ENCODE measurements at regions not wholly inside any gene's neighbourhood (a gene's known extent, or its start where the extent isn't known, plus 50 kb on each side); places are given as distances from the start of the nearest gene placed in this dataset.
"Not testable (repeated sequence)": the region's sequence is repeated elsewhere in the genome, so short reads cannot be mapped to it uniquely, and the experiment has no call there.

DNA sequence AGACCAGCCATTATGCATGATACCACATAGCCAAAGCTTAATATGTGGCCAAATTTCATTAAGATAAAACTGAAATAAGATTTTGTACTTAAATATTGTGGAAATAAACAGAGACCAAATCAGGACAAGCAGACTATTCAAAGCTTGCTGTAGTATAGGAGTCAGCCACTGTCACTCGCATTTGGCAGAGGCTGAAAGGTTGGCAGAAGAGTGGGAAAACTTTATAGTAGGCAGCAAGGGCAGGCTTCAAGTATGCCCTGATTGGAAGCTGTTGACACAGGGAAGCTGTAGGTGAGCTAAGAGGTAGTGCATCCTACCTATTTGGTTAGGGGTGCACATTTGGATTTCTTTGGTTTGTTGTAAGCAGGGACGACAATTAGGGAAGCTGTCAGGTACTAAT lies 202.5 kb upstream of the PDZRN3 start:
- no peak for ATAC-seq (ENCODE audit: insufficient number of reproducible peaks, low FRiP score, low read depth)
- Histone ChIP-seq H3K27ac (peak overlapping the region; percentile 86 to 89), H3K36me3 (no peaks in the 10 kb centered on the region), H3K4me3 (no peak overlapping the region), H3K9me3 (no peaks in the 10 kb centered on the region), H3K4me1 (ENCODE audit: control insufficient read depth in 1 of 2, low read depth in 2 of 2) (peaks cover 29 to 52% of the 10 kb centered on the region in 2 donors), H3K27me3 (replicated peaks; ENCODE audit: insufficient read depth) (no peaks in the 10 kb centered on the region)
- no peak for DNase-seq (ENCODE audit: low spot score)
- TF ChIP-seq, protein P1, sequence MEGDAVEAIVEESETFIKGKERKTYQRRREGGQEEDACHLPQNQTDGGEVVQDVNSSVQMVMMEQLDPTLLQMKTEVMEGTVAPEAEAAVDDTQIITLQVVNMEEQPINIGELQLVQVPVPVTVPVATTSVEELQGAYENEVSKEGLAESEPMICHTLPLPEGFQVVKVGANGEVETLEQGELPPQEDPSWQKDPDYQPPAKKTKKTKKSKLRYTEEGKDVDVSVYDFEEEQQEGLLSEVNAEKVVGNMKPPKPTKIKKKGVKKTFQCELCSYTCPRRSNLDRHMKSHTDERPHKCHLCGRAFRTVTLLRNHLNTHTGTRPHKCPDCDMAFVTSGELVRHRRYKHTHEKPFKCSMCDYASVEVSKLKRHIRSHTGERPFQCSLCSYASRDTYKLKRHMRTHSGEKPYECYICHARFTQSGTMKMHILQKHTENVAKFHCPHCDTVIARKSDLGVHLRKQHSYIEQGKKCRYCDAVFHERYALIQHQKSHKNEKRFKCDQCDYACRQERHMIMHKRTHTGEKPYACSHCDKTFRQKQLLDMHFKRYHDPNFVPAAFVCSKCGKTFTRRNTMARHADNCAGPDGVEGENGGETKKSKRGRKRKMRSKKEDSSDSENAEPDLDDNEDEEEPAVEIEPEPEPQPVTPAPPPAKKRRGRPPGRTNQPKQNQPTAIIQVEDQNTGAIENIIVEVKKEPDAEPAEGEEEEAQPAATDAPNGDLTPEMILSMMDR (IDR thresholded peaks at IDR 0.05): no peak

DNA sequence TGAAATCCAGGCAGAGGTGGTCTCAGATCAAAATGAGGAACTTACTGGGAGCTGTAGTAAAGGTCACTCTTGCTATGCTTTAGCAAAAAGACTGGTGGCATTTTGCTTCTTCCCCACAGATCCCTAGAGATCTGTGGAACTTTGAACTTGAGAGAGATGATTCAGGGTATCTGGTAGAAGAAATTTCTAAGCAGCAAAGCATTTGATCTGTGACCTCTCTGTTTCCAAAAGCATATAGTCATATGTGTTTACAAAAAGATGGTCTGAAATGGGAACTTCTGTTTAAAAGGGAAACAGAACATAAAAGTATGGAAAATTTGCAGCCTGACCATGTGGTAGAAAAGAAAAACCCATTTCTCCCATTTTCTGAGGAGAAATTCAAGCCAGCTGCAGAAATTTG lies 196.2 kb upstream of the PDZRN3 start:
- H3K27me3 ChIP-seq (replicated peaks; ENCODE audit: insufficient read depth); H3K4me3 ChIP-seq; DNase-seq (ENCODE audit: low spot score); H3K36me3 ChIP-seq; H3K9me3 ChIP-seq; ATAC-seq (ENCODE audit: insufficient number of reproducible peaks, low FRiP score, low read depth); H3K27ac ChIP-seq: not testable (repeated sequence)
- H3K4me1 ChIP-seq (ENCODE audit: control insufficient read depth in 1 of 2, low read depth in 2 of 2): peaks cover 10 to 17% of the 10 kb centered on the region in 2 donors

DNA sequence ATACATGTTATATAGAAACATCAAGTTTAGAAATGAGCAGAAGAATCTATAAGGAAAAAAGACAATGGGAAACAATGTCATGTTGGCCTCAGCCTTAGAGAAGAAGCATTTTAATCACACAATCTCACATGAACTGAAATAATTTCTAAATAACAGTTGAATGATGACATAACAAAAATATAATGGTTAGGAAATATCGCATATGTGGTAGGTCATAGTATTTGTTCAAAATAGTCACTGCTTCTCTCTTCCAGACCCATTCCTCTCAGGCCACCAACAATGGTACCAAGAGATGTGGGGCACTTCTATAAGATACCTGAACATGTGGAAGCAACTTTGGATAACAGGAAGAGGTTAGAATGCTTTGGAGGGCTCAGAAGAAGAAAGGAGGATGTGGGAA lies 195.7 kb upstream of the PDZRN3 start:
- no peaks in the 10 kb centered on the region for H3K27me3 ChIP-seq (replicated peaks; ENCODE audit: insufficient read depth)
- H3K27ac ChIP-seq: no peak overlapping the region
- peaks cover 8 to 13% of the 10 kb centered on the region in 2 donors for H3K4me1 ChIP-seq (ENCODE audit: control insufficient read depth in 1 of 2, low read depth in 2 of 2)
- no peaks in the 10 kb centered on the region for H3K36me3 ChIP-seq
- H3K9me3 ChIP-seq: no peaks in the 10 kb centered on the region
- TF ChIP-seq, protein P1 (IDR thresholded peaks at IDR 0.05): no peak
- H3K4me3 ChIP-seq: no peak overlapping the region
- ATAC-seq (ENCODE audit: insufficient number of reproducible peaks, low FRiP score, low read depth): no peak
- DNase-seq (ENCODE audit: low spot score): no peak

DNA sequence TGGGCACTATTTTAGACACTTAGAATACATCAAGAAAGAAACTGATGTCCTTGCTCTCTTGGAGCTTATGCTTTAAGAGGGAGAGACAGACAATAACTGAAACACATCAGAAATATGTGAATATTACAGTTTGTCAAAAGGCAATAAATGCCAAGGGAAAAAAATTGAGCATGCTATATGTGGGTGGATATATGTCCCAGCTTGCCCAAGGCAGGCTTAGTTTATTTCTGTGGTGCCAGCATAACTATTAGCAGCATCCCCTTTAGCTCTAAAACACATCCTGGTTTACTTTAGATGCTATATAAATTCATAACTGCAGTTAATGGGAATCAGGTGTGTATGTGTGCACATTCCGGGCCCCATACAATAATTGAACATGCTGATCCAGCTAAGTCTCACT lies 191.2 kb upstream of the PDZRN3 start:
- no peak overlapping the region for H3K4me3 ChIP-seq
- ATAC-seq (ENCODE audit: insufficient number of reproducible peaks, low FRiP score, low read depth) (no peak), DNase-seq (ENCODE audit: low spot score) (no peak)
- no peak overlapping the region for H3K27ac ChIP-seq
- H3K27me3 ChIP-seq (replicated peaks; ENCODE audit: insufficient read depth): no peaks in the 10 kb centered on the region
- no peaks in the 10 kb centered on the region for H3K4me1 ChIP-seq (ENCODE audit: control insufficient read depth in 1 of 2, low read depth in 2 of 2)
- no peaks in the 10 kb centered on the region for H3K9me3 ChIP-seq
- no peaks in the 10 kb centered on the region for H3K36me3 ChIP-seq
- TF ChIP-seq, protein P1 (IDR thresholded peaks at IDR 0.05): no peak

DNA sequence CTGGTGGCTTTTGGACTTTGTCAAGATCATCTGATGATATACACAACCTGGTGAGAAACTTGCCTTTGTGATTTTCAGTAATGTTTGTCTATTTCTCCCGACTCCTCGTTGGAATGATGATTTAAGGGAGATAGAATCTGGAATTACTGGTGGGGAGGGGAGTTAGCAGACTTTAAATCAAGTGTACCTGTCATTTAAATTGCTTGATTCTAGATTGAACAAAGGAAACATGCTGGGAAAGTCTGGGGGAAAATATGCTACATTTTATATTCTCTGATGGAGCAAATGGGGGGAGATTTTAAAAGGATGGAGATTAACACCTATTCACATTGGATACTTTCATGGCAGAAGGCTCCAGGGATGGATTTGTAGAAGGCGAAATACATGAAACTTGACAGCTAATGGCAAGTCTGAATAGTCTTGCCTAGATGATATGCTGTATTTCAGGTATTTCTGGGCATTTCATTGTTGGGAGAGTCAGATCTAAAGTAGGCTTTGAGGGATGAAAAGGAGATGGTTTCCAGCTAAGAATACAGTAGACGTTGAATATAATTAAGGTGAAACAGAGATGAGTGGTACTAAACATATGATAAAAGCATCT lies 189.1 kb upstream of the PDZRN3 start:
- H3K27ac ChIP-seq: no peak overlapping the region
- H3K4me3 ChIP-seq: no peak overlapping the region
- DNase-seq (ENCODE audit: low spot score) (no peak), ATAC-seq (ENCODE audit: insufficient number of reproducible peaks, low FRiP score, low read depth) (no peak)
- TF ChIP-seq, protein P1 (IDR thresholded peaks at IDR 0.05): no peak
- peaks cover 0 to 7% of the 10 kb centered on the region in 2 donors for H3K4me1 ChIP-seq (ENCODE audit: control insufficient read depth in 1 of 2, low read depth in 2 of 2)
- no peaks in the 10 kb centered on the region for H3K27me3 ChIP-seq (replicated peaks; ENCODE audit: insufficient read depth)
- no peaks in the 10 kb centered on the region for H3K9me3 ChIP-seq
- H3K36me3 ChIP-seq: no peaks in the 10 kb centered on the region

DNA sequence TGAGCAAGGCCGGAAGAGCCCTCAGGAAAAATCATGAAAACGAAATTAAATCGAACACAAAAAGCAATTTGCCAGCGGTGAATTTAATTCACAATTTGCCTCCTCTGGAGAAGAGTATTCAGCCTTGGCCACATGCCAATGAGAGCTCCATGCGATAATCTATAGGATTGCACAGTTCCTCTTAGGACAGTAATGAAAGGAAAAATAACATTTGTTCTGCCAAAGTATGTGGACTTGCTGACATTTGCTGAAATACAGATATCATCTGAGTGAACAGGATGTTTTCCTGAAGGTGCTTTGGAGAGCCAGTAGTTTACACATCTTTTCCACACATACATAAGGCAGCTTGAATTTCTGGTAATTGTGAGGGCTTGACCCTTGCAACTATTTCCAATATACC lies 188.6 kb upstream of the PDZRN3 start:
- TF ChIP-seq, protein P1 (IDR thresholded peaks at IDR 0.05): no peak

More for the DNA sequence above, 188.6 kb upstream of the PDZRN3 start:
- ATAC-seq (ENCODE audit: insufficient number of reproducible peaks, low FRiP score, low read depth) (no peak), DNase-seq (ENCODE audit: low spot score) (no peak)
- Histone ChIP-seq H3K4me1 (ENCODE audit: control insufficient read depth in 1 of 2, low read depth in 2 of 2) (peaks cover 0 to 12% of the 10 kb centered on the region in 2 donors), H3K27ac (no peak overlapping the region), H3K4me3 (no peak overlapping the region), H3K27me3 (replicated peaks; ENCODE audit: insufficient read depth) (no peaks in the 10 kb centered on the region), H3K9me3 (no peaks in the 10 kb centered on the region), H3K36me3 (no peaks in the 10 kb centered on the region)

All from thoracic aorta (tissue), 2 donors.